ENCODE measurements at regions not wholly inside any gene's neighbourhood (a gene's known extent, or its start where the extent isn't known, plus 50 kb on each side); places are given as distances from the start of the nearest gene placed in this dataset.

GRCh38 chr10:85152911-85153310, 824.5 kb downstream of the CCSER2 start:
- ChIA-PET CTCF (interaction anchor here (1.1 to 1.4 kb wide), 4 partner anchors 11 to 70 kb away, joined by 3 to 4 read pairs (median 3); no protein-coding TSS in a partner anchor), POLR2A (no interaction called here)
- TF ChIP-seq CTCF (IDR thresholded peaks at IDR 0.05; ENCODE audit: control extremely low read depth, extremely low read depth, low read depth, missing control alignments) = no peak
- no peak for DNase-seq (ENCODE audit: extremely low spot score)

GRCh38 chr10:85157206-85157605, 828.8 kb downstream of the CCSER2 start:
- POLR2A ChIA-PET = no interaction called here
- TF ChIP-seq CTCF (IDR thresholded peaks at IDR 0.05; ENCODE audit: control extremely low read depth, extremely low read depth, low read depth, missing control alignments) = no peak
- CTCF ChIA-PET = no interaction called here
- no peak for DNase-seq (ENCODE audit: extremely low spot score)

- no peak for DNase-seq (ENCODE audit: extremely low spot score)
- TF ChIP-seq CTCF (IDR thresholded peaks at IDR 0.05; ENCODE audit: control extremely low read depth, extremely low read depth, low read depth, missing control alignments) = no peak
- ChIA-PET CTCF (no interaction called here), POLR2A (no interaction called here)
These were observed 839.9 kb downstream of the CCSER2 start for GRCh38 chr10:85168243-85168642.

- TF ChIP-seq CTCF (IDR thresholded peaks at IDR 0.05; ENCODE audit: control extremely low read depth, extremely low read depth, low read depth, missing control alignments) = no peak
- POLR2A ChIA-PET = no interaction called here
These were observed 841.6 kb downstream of the CCSER2 start for GRCh38 chr10:85170026-85170425.

GRCh38 chr10:85175635-85176034, 847.2 kb downstream of the CCSER2 start:
- TF ChIP-seq CTCF (IDR thresholded peaks at IDR 0.05; ENCODE audit: control extremely low read depth, extremely low read depth, low read depth, missing control alignments) = no peak
- no peak for DNase-seq (ENCODE audit: extremely low spot score)
- CTCF ChIA-PET = no interaction called here
- POLR2A ChIA-PET = no interaction called here

More at GRCh38 chr10:85170026-85170425, 841.6 kb downstream of the CCSER2 start:
- CTCF ChIA-PET = no interaction called here
- DNase-seq (ENCODE audit: extremely low spot score) = no peak

- no peak for TF ChIP-seq CTCF (IDR thresholded peaks at IDR 0.05; ENCODE audit: control extremely low read depth, extremely low read depth, low read depth, missing control alignments)
- DNase-seq (ENCODE audit: extremely low spot score) = no peak
- POLR2A ChIA-PET = no interaction called here
- CTCF ChIA-PET = no interaction called here
These were observed 849.4 kb downstream of the CCSER2 start for GRCh38 chr10:85177767-85178166.

- no peak for TF ChIP-seq CTCF (IDR thresholded peaks at IDR 0.05; ENCODE audit: control extremely low read depth, extremely low read depth, low read depth, missing control alignments)
- POLR2A ChIA-PET = no interaction called here
- DNase-seq (ENCODE audit: extremely low spot score) = no peak
- CTCF ChIA-PET = no interaction called here
These were observed 858.7 kb downstream of the CCSER2 start for GRCh38 chr10:85187047-85187446.

All from GM10248 (cell line).